Mesodermal cell (in vitro differentiated cells): ENCODE measurements at regions not wholly inside any gene's neighbourhood (a gene's known extent, or its start where the extent isn't known, plus 50 kb on each side); places are given as distances from the start of the nearest gene placed in this dataset.

ENCODE experiments used
- H3K27ac ChIP-seq: 2 replicates; pipeline ENCODE4 v1.7.0; 2013; ENCODE audit warnings: mild to moderate bottlenecking, low read depth, low read length, moderate library complexity; ENCODE audit not compliant: severe bottlenecking
- H3K36me3 ChIP-seq: 2 replicates; pipeline ENCODE4 v1.7.1; 2013; ENCODE audit warnings: mild to moderate bottlenecking, low read length, moderate library complexity; ENCODE audit not compliant: control insufficient read depth, insufficient read depth
- H3K4me1 ChIP-seq: one replicate; pipeline ENCODE4 v1.7.1; 2013; ENCODE audit warnings: mild to moderate bottlenecking, low read length; ENCODE audit not compliant: insufficient read depth, control insufficient read depth, poor library complexity, severe bottlenecking
- H3K4me3 ChIP-seq: 2 replicates; pipeline ENCODE4 v1.7.0; 2013; ENCODE audit warnings: low read length, control low read depth, mild to moderate bottlenecking; ENCODE audit not compliant: insufficient read depth, poor library complexity, severe bottlenecking; ENCODE audit errors: extremely low read depth
- H3K9me3 ChIP-seq: 2 replicates; pipeline ENCODE4 v1.7.1; 2013; ENCODE audit warnings: mild to moderate bottlenecking, low read length, moderate library complexity; ENCODE audit not compliant: control insufficient read depth
- WGBS, 2 experiments: methylation state at CpG; one replicate each; pipeline ENCODE4 v1.1.5; 2013; ENCODE audit warnings: missing lambda C conversion rate in 2 of 2; ENCODE audit not compliant: insufficient coverage in 2 of 2; 5-methylcytosine and 5-hydroxymethylcytosine counted together

DNA sequence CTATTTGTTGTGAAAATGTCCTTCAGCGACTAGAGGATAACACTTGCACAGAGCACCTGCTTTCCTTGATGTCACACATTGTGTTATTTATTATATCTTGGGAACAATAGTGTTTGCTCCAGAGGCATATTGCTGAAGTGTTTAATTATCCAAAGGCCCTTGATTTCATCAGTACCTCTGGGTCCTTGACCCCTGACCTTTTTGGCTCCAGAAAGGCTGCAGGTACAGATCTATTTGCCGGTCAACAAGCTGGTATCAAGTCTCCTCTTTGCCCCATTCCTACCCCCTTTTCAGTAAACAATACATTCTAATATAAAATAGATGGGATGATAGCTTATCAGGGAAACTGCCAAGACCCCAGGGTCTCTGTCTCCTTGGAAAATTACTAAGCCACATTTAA lies 206.8 kb downstream of the DACT1 start:
- H3K4me1 ChIP-seq: peaks cover 4% of the 10 kb centered on the region
- no peak overlapping the region for H3K27ac ChIP-seq
- WGBS, 2 experiments: no CpG with 5 or more reads among the region's 2 CpGs
- no peaks in the 10 kb centered on the region for H3K36me3 ChIP-seq
- no peaks in the 10 kb centered on the region for H3K9me3 ChIP-seq
- H3K4me3 ChIP-seq: no peak overlapping the region

DNA sequence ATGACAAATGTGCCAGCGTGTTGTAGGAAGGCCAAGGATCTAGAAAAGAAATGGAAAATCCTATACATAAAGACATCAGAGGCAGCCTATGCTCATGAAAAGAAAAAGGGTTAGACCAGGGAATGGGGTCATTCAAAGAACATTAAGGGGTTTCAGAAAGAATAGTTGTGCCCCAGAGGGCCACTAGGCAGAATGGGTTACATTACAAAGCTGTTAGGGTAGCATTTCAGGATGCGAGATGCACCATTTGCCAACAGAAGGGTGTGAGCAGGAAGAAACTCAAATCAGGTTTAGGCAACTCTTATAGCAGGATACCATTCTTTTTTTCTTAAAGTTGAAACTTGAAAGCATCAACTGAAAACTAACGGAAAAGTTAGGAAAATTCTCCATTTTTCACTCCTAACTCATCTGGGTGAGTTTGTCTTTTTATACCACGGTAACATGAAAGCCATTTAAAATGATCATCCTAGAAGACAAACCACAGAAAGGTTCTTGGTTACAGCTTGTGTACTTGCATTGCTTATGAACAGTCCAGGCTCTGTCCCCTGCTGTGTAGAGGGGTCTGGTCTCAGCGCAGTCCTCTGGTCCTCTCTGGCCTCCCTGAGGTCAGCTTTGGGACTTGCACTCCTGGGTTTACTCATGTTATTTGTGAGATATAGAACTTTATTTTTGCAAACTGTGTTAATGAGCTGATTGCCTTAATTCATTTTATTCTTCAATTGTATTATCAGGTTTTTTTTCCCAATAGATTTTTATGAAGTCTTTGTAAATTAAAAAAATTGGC lies 209.1 kb downstream of the DACT1 start:
- WGBS, 2 experiments: 85 to 96% methylated on average over 3 of the region's 5 CpGs
- Histone ChIP-seq H3K36me3 (no peaks in the 10 kb centered on the region), H3K27ac (peak overlapping the region; percentile 41), H3K9me3 (no peaks in the 10 kb centered on the region), H3K4me3 (no peak overlapping the region), H3K4me1 (peaks cover 4% of the 10 kb centered on the region)

DNA sequence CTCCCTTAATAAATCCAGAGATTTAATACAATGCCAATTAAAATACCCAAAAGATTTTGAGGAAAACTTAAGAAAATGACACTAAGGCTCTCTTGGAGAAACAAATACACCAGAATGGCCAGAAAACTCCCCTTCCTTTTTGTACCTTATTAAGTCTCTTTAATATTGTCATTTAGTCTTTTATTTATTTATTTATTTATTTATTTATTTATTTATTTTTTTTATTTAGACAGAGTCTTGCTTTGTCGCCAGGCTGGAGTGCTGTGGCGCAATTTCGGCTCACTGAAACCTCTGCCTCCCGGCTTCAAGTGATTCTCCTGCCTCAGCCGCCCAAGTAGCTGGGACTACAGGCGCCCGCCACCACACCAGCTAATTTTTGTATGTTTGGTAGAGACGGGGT lies 210.6 kb downstream of the DACT1 start:
- 96 to 100% methylated on average over 3 to 6 of the region's 8 CpGs for WGBS, 2 experiments
- H3K4me3 ChIP-seq: no peak overlapping the region
- H3K9me3 ChIP-seq: no peaks in the 10 kb centered on the region
- H3K36me3 ChIP-seq: no peaks in the 10 kb centered on the region
- no peak overlapping the region for H3K27ac ChIP-seq
- H3K4me1 ChIP-seq: peaks cover 4% of the 10 kb centered on the region

DNA sequence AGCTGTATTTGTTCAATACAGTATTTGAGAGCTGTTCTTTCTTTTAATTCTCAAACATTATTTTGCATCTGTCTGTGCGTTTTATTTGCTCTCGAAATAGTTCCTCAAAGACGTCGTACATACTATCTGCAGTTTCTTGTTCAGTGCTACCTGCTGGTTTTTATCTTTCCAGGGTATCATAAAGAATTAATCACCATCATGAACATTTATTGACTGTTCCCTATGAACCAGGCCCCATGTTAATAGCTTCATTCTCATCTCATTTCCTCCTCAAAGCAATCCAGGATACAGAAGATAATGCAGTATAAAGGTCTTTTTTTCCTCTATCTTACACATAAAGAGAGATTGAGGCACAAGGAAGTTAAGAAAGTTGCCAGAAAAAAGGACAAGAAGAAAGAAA lies 211.8 kb downstream of the DACT1 start:
- H3K4me1 ChIP-seq: peaks cover 2% of the 10 kb centered on the region
- H3K27ac ChIP-seq: no peak overlapping the region
- H3K4me3 ChIP-seq: no peak overlapping the region
- no peaks in the 10 kb centered on the region for H3K36me3 ChIP-seq
- WGBS, 2 experiments: 81 to 91% methylated on average over 4 of the region's 4 CpGs
- no peaks in the 10 kb centered on the region for H3K9me3 ChIP-seq

DNA sequence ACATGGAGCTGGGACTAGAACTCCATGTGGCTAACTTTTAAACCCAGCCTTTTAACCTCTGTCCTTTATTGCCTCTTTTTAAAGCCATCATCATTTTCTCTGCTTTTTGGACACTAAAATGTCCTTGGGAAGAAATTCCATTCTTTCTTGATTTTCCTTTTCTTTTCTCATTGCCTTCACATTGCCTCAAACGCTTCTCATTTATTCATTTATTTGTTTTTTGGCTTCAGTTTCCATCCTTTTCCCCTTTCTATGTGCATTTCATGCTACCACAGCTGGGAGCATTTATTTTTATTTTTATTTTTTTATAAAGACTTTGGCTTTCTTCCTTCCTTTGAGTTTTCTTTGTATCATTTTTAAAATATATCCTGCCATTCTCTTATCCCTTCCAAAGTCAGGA lies 212.2 kb downstream of the DACT1 start:
- Histone ChIP-seq H3K4me3 (no peak overlapping the region), H3K27ac (no peak overlapping the region), H3K36me3 (no peaks in the 10 kb centered on the region), H3K4me1 (no peaks in the 10 kb centered on the region), H3K9me3 (no peaks in the 10 kb centered on the region)
- WGBS, 2 experiments: 86% methylated on average over 1 of the region's 1 CpG; no CpG with 5 or more reads in 1 of the 2 experiments

DNA sequence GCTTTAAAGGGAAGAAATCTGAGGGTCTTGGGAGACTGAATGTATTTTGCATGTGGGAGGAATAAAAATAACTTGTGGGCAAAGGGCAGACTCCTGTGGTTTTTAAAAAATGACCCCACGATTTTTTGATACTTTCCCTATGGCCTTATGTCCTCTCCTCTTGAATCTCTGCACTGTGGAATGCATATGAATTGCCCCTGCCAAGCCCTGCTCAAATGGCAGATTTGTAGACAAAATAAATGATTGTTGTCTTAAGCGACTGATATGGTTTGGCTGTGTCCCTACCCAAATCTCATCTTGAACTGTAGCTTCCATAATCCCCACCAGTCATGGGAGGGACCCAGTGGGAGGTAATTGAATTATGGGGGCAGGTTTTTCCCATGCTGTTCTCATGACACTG lies 223.8 kb downstream of the DACT1 start:
- Histone ChIP-seq H3K27ac (no peak overlapping the region), H3K36me3 (no peaks in the 10 kb centered on the region), H3K4me1 (peaks cover 15% of the 10 kb centered on the region), H3K4me3 (no peak overlapping the region), H3K9me3 (peaks cover 5% of the 10 kb centered on the region)
- WGBS, 2 experiments: 80% methylated on average over 1 of the region's 2 CpGs; no CpG with 5 or more reads in 1 of the 2 experiments

GRCh38 chr14:58862416-58863160 lies 224.8 kb downstream of the DACT1 start:
- peaks cover 17% of the 10 kb centered on the region for H3K4me1 ChIP-seq
- WGBS, 2 experiments: 75% methylated on average over 1 to 2 of the region's 2 CpGs
- H3K27ac ChIP-seq: no peak overlapping the region
- H3K4me3 ChIP-seq: no peak overlapping the region
- peaks cover 5% of the 10 kb centered on the region for H3K9me3 ChIP-seq
- H3K36me3 ChIP-seq: no peaks in the 10 kb centered on the region

DNA sequence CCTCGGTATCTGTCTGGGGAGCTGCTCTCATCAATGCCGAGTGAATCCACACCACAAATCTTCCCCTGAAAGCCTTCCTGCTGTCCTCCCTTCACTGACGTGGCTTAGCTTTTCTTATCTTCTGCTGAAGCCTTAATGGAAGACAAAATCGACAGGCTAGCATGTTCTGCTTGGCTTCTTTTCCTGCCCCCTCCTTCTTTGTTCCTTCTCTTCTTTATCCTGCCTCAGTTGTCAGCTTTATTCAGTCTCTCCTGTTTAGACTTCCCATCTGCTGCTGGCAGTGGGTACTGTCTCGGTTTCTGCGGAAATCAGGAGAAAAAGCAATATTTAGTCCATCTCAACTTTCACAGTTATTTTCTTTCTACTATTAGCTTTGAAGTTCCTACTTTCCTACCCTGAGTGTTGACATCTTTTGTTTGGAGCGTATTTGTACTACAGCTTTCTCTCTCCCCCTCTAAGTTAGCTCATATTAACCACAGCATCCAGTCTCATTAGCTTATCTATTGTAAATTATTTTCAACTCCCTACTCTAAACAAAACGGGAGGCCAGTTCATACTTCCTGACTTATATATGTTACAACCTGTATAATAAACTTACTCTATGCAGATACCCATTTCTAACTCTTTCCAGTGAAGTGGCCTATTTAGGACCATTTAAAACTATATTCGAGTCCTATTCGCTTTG lies 226.0 kb downstream of the DACT1 start:
- Histone ChIP-seq H3K4me3 (no peak overlapping the region), H3K9me3 (peaks cover 5% of the 10 kb centered on the region), H3K36me3 (no peaks in the 10 kb centered on the region), H3K4me1 (peaks cover 17% of the 10 kb centered on the region), H3K27ac (peak overlapping the region; percentile 26)
- 75 to 84% methylated on average over 9 of the region's 10 CpGs for WGBS, 2 experiments

DNA sequence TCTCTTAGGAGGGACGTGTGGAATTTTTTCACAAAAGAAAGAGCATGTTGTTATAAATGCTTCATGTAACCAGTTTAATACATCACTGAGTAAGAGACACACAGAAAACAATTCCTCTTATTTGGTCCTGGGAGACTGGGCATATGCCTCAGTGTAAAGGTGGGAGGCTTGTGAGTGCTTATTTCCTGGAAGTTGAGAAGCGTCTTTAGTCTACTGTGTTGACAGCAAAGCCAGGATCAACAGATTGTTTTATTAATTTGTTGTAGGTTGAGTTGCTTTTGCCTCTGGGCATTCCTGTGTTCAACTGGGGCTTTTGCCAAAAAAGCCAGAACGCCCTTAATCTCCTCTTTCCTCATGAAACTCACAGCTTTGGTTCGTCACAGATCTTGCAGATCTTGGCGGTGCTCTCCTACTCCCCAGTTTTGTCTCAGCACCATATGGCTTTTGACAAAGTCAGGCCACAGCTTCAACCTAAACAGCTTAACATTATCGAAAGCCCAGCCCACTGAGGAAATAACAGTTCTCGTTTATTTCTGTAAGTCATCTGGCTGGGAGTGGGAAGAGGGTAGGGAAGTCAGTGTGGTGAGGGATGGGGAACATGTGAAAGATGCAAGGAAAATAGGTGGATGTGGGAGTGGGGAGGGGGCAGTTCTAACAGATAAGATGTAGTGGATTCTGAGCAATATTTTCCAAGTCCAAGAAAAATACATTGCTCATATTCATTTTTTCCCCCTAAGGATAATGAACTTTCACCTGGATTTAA lies 227.2 kb downstream of the DACT1 start:
- H3K36me3 ChIP-seq: no peaks in the 10 kb centered on the region
- peaks cover 17% of the 10 kb centered on the region for H3K4me1 ChIP-seq
- no peak overlapping the region for H3K4me3 ChIP-seq
- 88 to 89% methylated on average over 4 to 5 of the region's 7 CpGs for WGBS, 2 experiments
- H3K9me3 ChIP-seq: no peaks in the 10 kb centered on the region
- H3K27ac ChIP-seq: no peak overlapping the region

- Histone ChIP-seq H3K27ac (no peak overlapping the region), H3K4me3 (no peak overlapping the region), H3K9me3 (no peaks in the 10 kb centered on the region), H3K4me1 (peaks cover 17% of the 10 kb centered on the region), H3K36me3 (no peaks in the 10 kb centered on the region)
- WGBS, 2 experiments: 89 to 100% methylated on average over 1 to 5 of the region's 6 CpGs
Observed at GRCh38 chr14:58865514-58866281, 227.9 kb downstream of the DACT1 start.
